K562 (cell line): ENCODE measurements at regions not wholly inside any gene's neighbourhood (a gene's known extent, or its start where the extent isn't known, plus 50 kb on each side); places are given as distances from the start of the nearest gene placed in this dataset.

ENCODE experiments used
- CREB1 ChIP-seq, 2 experiments: sonication (generic) in 1 of 2; formaldehyde crosslinking in 1 of 2; IDR thresholded peaks; 2 replicates each; pipeline versions ENCODE4 v1.6.1 to v1.8.0; 2012 to 2022; ENCODE audit warnings: inconsistent platforms in 1 of 2, mild to moderate bottlenecking in 1 of 2, missing genetic modification reagents in 1 of 2, moderate library complexity in 1 of 2
- CREM ChIP-seq: IDR thresholded peaks from 2 replicates; pipeline ENCODE4 v1.6.1; 2014; ENCODE audit warnings: antibody characterized with exemption, low read depth
- JUN ChIP-seq, 2 experiments: sonication (generic) in 1 of 2; formaldehyde crosslinking in 1 of 2; IDR thresholded peaks; 2 replicates each; pipeline versions ENCODE4 v1.6.1 to v1.8.0; 2012 to 2022; ENCODE audit warnings: borderline replicate concordance in 2 of 2, mild to moderate bottlenecking in 2 of 2, improper control_type of control experiment in 1 of 2, low read depth in 1 of 2, low read length in 1 of 2, missing genetic modification reagents in 1 of 2
- NCOA6 ChIP-seq: fragments of 450-650 bp; IDR thresholded peaks from 2 replicates; pipeline ENCODE4 v1.6.1; 2017; ENCODE audit warnings: mild to moderate bottlenecking
- RBBP5 ChIP-seq: fragments of 200-600 bp; sonication (generic); IDR thresholded peaks from 2 replicates; pipeline ENCODE4 v1.6.1; 2012; ENCODE audit warnings: borderline replicate concordance, mild to moderate bottlenecking, low read length, control low read depth, inconsistent platforms; ENCODE audit not compliant: insufficient read depth, poor library complexity, severe bottlenecking
- SP2 ChIP-seq: IDR thresholded peaks from 2 replicates; pipeline ENCODE4 v1.6.1; 2011; ENCODE audit warnings: mild to moderate bottlenecking, low read depth, low read length, moderate library complexity; ENCODE audit not compliant: poor library complexity, severe bottlenecking; ENCODE audit errors: extremely low read depth
- THRAP3 ChIP-seq: fragments of 450-650 bp; IDR thresholded peaks from 2 replicates; pipeline ENCODE4 v1.6.1; 2016; ENCODE audit warnings: mild to moderate bottlenecking, inconsistent platforms, borderline replicate concordance
- ZNF707 ChIP-seq: fragments of 250-450 bp; sonication (Bioruptor Pico); conservative IDR thresholded peaks from 2 replicates; pipeline ENCODE4 v1.8.0; 2022; ENCODE audit warnings: inconsistent platforms, mild to moderate bottlenecking, moderate library complexity
- TF ChIP-seq, protein P1 (sequence below), 2 experiments: fragments of 450-650 bp; formaldehyde crosslinking in 1 of 2; IDR thresholded peaks; 2 replicates each; pipeline versions ENCODE4 v1.4.0 to v1.6.1; 2014 to 2020; ENCODE audit warnings: mild to moderate bottlenecking in 2 of 2, borderline replicate concordance in 1 of 2, low read depth in 1 of 2

DNA sequence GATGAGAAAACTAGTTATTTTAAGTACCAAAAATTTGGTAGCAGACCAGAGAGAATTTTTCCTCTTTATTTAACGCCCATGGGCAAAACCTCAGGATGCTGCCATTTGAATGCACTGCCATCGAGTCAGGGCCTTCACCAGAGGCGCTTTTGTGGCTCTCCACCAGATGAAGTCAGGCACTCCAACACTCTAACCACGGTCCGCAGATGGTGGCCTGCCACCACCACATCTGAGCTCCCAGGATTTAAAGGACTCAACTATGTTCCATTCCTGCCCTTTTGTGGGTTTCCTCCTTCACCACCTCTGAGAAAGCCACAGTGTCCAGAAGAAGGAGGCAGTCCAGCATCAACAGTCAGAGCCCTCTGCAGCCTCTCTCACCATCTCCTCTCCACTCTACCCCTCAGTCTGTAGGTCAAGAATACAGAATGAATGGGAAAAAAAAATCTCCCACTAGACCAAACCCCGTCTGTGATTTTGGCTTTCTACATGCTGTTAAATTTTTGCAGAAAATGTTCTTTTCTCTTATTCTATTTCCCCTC is 647.4 kb downstream of the USP25 start:
- TF ChIP-seq, protein P1, sequence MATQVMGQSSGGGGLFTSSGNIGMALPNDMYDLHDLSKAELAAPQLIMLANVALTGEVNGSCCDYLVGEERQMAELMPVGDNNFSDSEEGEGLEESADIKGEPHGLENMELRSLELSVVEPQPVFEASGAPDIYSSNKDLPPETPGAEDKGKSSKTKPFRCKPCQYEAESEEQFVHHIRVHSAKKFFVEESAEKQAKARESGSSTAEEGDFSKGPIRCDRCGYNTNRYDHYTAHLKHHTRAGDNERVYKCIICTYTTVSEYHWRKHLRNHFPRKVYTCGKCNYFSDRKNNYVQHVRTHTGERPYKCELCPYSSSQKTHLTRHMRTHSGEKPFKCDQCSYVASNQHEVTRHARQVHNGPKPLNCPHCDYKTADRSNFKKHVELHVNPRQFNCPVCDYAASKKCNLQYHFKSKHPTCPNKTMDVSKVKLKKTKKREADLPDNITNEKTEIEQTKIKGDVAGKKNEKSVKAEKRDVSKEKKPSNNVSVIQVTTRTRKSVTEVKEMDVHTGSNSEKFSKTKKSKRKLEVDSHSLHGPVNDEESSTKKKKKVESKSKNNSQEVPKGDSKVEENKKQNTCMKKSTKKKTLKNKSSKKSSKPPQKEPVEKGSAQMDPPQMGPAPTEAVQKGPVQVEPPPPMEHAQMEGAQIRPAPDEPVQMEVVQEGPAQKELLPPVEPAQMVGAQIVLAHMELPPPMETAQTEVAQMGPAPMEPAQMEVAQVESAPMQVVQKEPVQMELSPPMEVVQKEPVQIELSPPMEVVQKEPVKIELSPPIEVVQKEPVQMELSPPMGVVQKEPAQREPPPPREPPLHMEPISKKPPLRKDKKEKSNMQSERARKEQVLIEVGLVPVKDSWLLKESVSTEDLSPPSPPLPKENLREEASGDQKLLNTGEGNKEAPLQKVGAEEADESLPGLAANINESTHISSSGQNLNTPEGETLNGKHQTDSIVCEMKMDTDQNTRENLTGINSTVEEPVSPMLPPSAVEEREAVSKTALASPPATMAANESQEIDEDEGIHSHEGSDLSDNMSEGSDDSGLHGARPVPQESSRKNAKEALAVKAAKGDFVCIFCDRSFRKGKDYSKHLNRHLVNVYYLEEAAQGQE (IDR thresholded peaks at IDR 0.05; ENCODE audit: borderline replicate concordance): no peak
- TF ChIP-seq, protein P1 (CRISPR knock-in tag; IDR thresholded peaks at IDR 0.05; ENCODE audit: low read depth): no peak
- TF ChIP-seq RBBP5 (no peak), THRAP3 (no peak), SP2 (no peak), CREB1 (IDR thresholded peaks at IDR 0.05) (no peak), CREB1 (CRISPR knock-in tag; IDR thresholded peaks at IDR 0.05) (no peak), NCOA6 (no peak), CREM (no peak), ZNF707 (CRISPR knock-in tag) (no peak), JUN (IDR thresholded peaks at IDR 0.05; ENCODE audit: borderline replicate concordance, low read depth, low read length) (no peak), JUN (CRISPR knock-in tag; IDR thresholded peaks at IDR 0.05; ENCODE audit: borderline replicate concordance) (no peak)
